OCI-LY3 (cell line): ENCODE measurements at regions not wholly inside any gene's neighbourhood (a gene's known extent, or its start where the extent isn't known, plus 50 kb on each side); places are given as distances from the start of the nearest gene placed in this dataset.

Experiments
- H2AFZ ChIP-seq: fragments of 200-600, 300-600 bp; shearing (Covaris generic); 2 replicates; pipeline ENCODE4 v1.6.0; 2014; ENCODE audit warnings: antibody characterized with exemption, low read depth, low read length
- H3K27ac ChIP-seq: fragments of 200-600, 300-600 bp; sonication (generic); 2 replicates; pipeline ENCODE4 v1.5.1; 2014; ENCODE audit warnings: mild to moderate bottlenecking, low read length, moderate library complexity, mixed read lengths
- H3K27me3 ChIP-seq: fragments of 200-600, 300-600 bp; sonication (generic); 2 replicates; pipeline ENCODE4 v1.6.1; 2014; ENCODE audit warnings: low read depth, low read length, mixed read lengths
- H3K36me3 ChIP-seq: fragments of 200-600, 300-600 bp; sonication (generic); replicated peaks from 2 replicates; pipeline ENCODE3; 2014; ENCODE audit warnings: low read depth, low read length, mixed read lengths
- H3K4me1 ChIP-seq: fragments of 300-600, 200-600 bp; sonication (generic); 2 replicates; pipeline ENCODE4 v1.6.1; 2014; ENCODE audit warnings: low read length, mixed read lengths
- H3K4me2 ChIP-seq: fragments of 200-600, 300-600 bp; sonication (generic); 2 replicates; pipeline ENCODE4 v1.6.1; 2014; ENCODE audit warnings: low read length, mixed read lengths
- H3K4me3 ChIP-seq: fragments of 300-600, 200-600 bp; sonication (generic); 2 replicates; pipeline ENCODE4 v1.5.1; 2014; ENCODE audit warnings: antibody characterized with exemption, mild to moderate bottlenecking, low read length, moderate library complexity
- H3K79me2 ChIP-seq: fragments of 300-600, 200-600 bp; shearing (Covaris generic); 2 replicates; pipeline ENCODE4 v1.6.1; 2014; ENCODE audit warnings: mild to moderate bottlenecking, low read length, mixed read lengths
- H3K9ac ChIP-seq: fragments of 300-600, 200-600 bp; shearing (Covaris generic); 2 replicates; pipeline ENCODE4 v1.6.0; 2014; ENCODE audit warnings: mild to moderate bottlenecking, low read length, moderate library complexity
- H3K9me3 ChIP-seq: fragments of 200-600, 300-600 bp; shearing (Covaris generic); 2 replicates; pipeline ENCODE4 v1.6.1; 2014; ENCODE audit warnings: low read length, mixed read lengths; ENCODE audit not compliant: insufficient read depth
- H4K20me1 ChIP-seq: fragments of 200-600, 300-600 bp; sonication (generic); 2 replicates; pipeline ENCODE4 v1.6.1; 2016; ENCODE audit warnings: low read length, mixed read lengths; ENCODE audit not compliant: insufficient read depth
- CTCF ChIP-seq: fragments of 200-600, 300-600 bp; sonication (generic); IDR thresholded peaks from 2 replicates; pipeline ENCODE4 v1.5.1; 2014; ENCODE audit warnings: antibody characterized with exemption, low read length, low read depth
- EZH2phosphoT487 ChIP-seq: fragments of 200-600 bp; shearing (Covaris generic); IDR thresholded peaks from 2 replicates; pipeline ENCODE4 v1.6.1; 2018; ENCODE audit warnings: antibody characterized with exemption, mixed run types, low read depth

DNA sequence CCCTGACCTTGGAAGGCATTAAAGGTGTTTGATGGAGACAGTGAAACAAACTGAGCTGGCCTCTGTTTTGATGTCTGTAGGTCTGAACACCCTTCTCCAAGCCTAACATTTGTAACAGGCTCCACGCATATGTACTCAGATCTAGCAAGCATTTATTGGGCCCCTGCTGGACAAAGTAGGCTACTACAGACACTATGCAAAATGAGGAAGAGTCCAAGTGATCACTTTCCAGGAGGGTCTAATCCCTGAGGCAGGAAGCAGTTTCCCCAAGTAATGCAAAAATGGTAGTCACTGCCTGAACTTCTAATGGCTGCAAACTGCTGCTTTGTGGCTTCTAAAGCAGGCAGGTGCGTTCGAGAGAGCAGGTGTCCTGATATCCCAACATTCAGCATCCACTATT is 405.8 kb downstream of the MED13L start:
- Histone ChIP-seq H3K27me3 (peaks cover 10% of the 10 kb centered on the region; the same call in 1 of the 2 replicates), H3K27ac (no peak overlapping the region), H4K20me1 (no peaks in the 10 kb centered on the region), H3K4me1 (no peaks in the 10 kb centered on the region), H3K4me3 (no peak overlapping the region), H3K36me3 (no peaks in the 10 kb centered on the region), H3K9ac (no peak overlapping the region), H3K9me3 (no peaks in the 10 kb centered on the region), H2AFZ (no peak overlapping the region), H3K4me2 (no peak overlapping the region), H3K79me2 (no peaks in the 10 kb centered on the region)
- no peak for TF ChIP-seq EZH2phosphoT487
- peak; percentile 46 for TF ChIP-seq CTCF

DNA sequence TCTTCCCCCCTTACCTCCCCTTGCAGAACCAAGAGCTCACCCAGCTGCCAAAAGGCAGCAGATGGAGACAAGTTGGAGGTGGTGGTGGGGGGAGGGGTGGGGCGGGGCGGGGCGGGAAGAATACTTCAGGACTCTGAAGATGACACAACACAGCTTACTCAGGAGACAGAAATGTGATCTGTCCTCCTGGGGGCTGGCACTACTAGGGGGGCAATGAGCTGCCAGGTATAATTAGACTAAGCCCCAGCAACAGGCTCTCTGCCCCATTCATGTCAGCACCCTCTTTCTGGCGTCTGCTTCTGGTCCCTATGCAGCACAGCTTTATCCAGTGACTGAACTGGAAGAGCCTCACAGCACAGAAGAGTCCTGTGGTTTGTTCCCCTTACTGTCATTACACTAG is 407.0 kb downstream of the MED13L start:
- H3K27me3 ChIP-seq, result peaks cover 10% of the 10 kb centered on the region; the same call in 1 of the 2 replicates
- no peak overlapping the region for H3K4me2 ChIP-seq
- no peak overlapping the region for H3K9ac ChIP-seq
- H3K4me3 ChIP-seq, result no peak overlapping the region
- no peaks in the 10 kb centered on the region for H3K4me1 ChIP-seq
- no peaks in the 10 kb centered on the region for H3K36me3 ChIP-seq
- no peak for TF ChIP-seq CTCF
- no peak for TF ChIP-seq EZH2phosphoT487
- no peaks in the 10 kb centered on the region for H3K9me3 ChIP-seq
- H3K79me2 ChIP-seq, result no peaks in the 10 kb centered on the region
- no peaks in the 10 kb centered on the region for H4K20me1 ChIP-seq
- no peak overlapping the region for H3K27ac ChIP-seq
- no peak overlapping the region for H2AFZ ChIP-seq

- H3K9me3 ChIP-seq, result no peaks in the 10 kb centered on the region
- H2AFZ ChIP-seq, result no peak overlapping the region
- peaks cover 8% of the 10 kb centered on the region; the same call in 1 of the 2 replicates for H3K27me3 ChIP-seq
- H3K9ac ChIP-seq, result no peak overlapping the region
- no peak overlapping the region for H3K4me2 ChIP-seq
- TF ChIP-seq EZH2phosphoT487 (no peak), CTCF (no peak)
- H3K4me3 ChIP-seq, result no peak overlapping the region
- H4K20me1 ChIP-seq, result no peaks in the 10 kb centered on the region
- H3K4me1 ChIP-seq, result no peaks in the 10 kb centered on the region
- no peaks in the 10 kb centered on the region for H3K36me3 ChIP-seq
- no peak overlapping the region for H3K27ac ChIP-seq
- no peaks in the 10 kb centered on the region for H3K79me2 ChIP-seq
These were observed 407.5 kb downstream of the MED13L start for GRCh38 chr12:115870021-115870420.

GRCh38 chr12:115869604-115870003 is 407.9 kb downstream of the MED13L start:
- no peak overlapping the region for H2AFZ ChIP-seq
- no peaks in the 10 kb centered on the region for H3K79me2 ChIP-seq
- TF ChIP-seq EZH2phosphoT487, result no peak
- TF ChIP-seq CTCF, result no peak
- no peak overlapping the region for H3K4me3 ChIP-seq
- no peaks in the 10 kb centered on the region for H4K20me1 ChIP-seq
- H3K4me2 ChIP-seq, result no peak overlapping the region
- H3K9ac ChIP-seq, result no peak overlapping the region
- peaks cover 9% of the 10 kb centered on the region; the same call in 1 of the 2 replicates for H3K27me3 ChIP-seq
- no peak overlapping the region for H3K27ac ChIP-seq
- no peaks in the 10 kb centered on the region for H3K4me1 ChIP-seq
- no peaks in the 10 kb centered on the region for H3K36me3 ChIP-seq
- H3K9me3 ChIP-seq, result no peaks in the 10 kb centered on the region
